Small intestine (tissue), 7 donors: ENCODE measurements at regions not wholly inside any gene's neighbourhood (a gene's known extent, or its start where the extent isn't known, plus 50 kb on each side); places are given as distances from the start of the nearest gene placed in this dataset.

Experiments
- DNase-seq, 2 donors: peaks; one replicate each; pipeline versions ENCODE4 v3.0.0 to v3.0.0-alpha.2; 2013
- FAIRE-seq: peaks from 2 replicates; lab custom pipeline; 2012; peaks lifted over from hg19 to GRCh38; lab: Jason Lieb, UNC
- H3K27ac ChIP-seq, 3 donors: one replicate each; pipeline ENCODE4 v1.5.1; 2013; ENCODE audit warnings: low read length in 2 of 3, mild to moderate bottlenecking in 2 of 3, control low read depth in 1 of 3, inconsistent platforms in 1 of 3, low read depth in 1 of 3, moderate library complexity in 1 of 3
- H3K27me3 ChIP-seq, 3 donors: one replicate each; pipeline ENCODE4 v1.6.1; 2013; ENCODE audit warnings: low read length in 3 of 3, inconsistent platforms in 1 of 3; ENCODE audit not compliant: control insufficient read depth in 3 of 3, insufficient read depth in 3 of 3
- H3K36me3 ChIP-seq, 3 donors: one replicate each; pipeline ENCODE4 v1.6.1; 2013; ENCODE audit warnings: low read length in 3 of 3, inconsistent platforms in 1 of 3, low read depth in 1 of 3, mild to moderate bottlenecking in 1 of 3, moderate library complexity in 1 of 3; ENCODE audit not compliant: control insufficient read depth in 3 of 3, insufficient read depth in 2 of 3
- H3K4me1 ChIP-seq, 3 donors: one replicate each; pipeline ENCODE4 v1.6.1; 2013; ENCODE audit warnings: low read length in 2 of 3, inconsistent platforms in 1 of 3, low read depth in 1 of 3, mild to moderate bottlenecking in 1 of 3, moderate library complexity in 1 of 3; ENCODE audit not compliant: control insufficient read depth in 3 of 3, insufficient read depth in 2 of 3
- H3K4me3 ChIP-seq, 3 donors: one replicate each; pipeline ENCODE4 v1.5.1; 2013; ENCODE audit warnings: low read length in 3 of 3, control low read depth in 1 of 3, inconsistent platforms in 1 of 3, low read depth in 1 of 3, mild to moderate bottlenecking in 1 of 3, moderate library complexity in 1 of 3
- H3K9me3 ChIP-seq, 2 donors: one replicate each; pipeline ENCODE4 v1.6.1; 2013; ENCODE audit warnings: low read depth in 1 of 2, low read length in 1 of 2; ENCODE audit not compliant: control insufficient read depth in 2 of 2, insufficient read depth in 1 of 2
- WGBS, 3 donors: extraction: QIAGEN DNeasy Blood & Tissue Kit; methylation state at CpG; one replicate each; pipeline ENCODE4 v1.1.7; 2013; 5-methylcytosine and 5-hydroxymethylcytosine counted together
- donor health status: healthy with polysubstance abuse.
- donor health status: control.
- donor health status: control.
- donor health status: Bipolar disorder and iron deficiency.
- donor health status: healthy.

DNA sequence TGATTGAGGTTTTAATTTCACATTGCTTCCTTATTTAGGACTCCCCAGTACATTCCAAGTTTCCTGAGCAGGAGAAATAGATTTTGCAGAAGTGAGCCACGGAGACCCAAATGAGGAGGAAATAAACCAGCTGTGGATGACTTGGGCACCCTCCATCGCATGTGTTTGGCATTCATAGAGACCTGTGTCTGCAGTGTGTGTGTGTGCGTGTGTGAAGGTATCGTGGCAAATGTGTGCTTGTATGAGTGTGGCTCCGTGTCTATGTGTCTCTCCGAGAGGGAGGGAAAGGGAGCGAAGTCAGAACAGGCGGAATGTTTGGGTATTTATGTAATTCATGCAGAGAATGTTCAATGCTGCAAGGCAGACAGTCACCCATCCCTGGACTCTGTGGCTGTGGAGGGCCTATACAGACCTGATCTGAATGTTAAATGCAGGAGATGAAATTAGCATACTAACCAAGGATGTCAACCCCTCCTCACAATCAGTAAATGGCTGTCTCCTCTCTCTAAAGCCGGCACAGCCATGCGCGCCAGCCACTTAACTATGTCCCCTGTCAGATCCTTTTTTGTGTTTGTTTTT, 186.0 kb upstream of the ZFHX3 start:
- Histone ChIP-seq H3K4me3 (no peak overlapping the region), H3K27ac (no peak overlapping the region), H3K4me1 (no peaks in the 10 kb centered on the region), H3K27me3 (no peaks in the 10 kb centered on the region), H3K36me3 (no peaks in the 10 kb centered on the region), H3K9me3 (peaks cover 0 to 3% of the 10 kb centered on the region in 2 donors)
- WGBS, 3 donors: 68 to 88% (median 82%) methylated on average over 11 of the region's 11 CpGs
- FAIRE-seq (no peak), DNase-seq (no peak)

DNA sequence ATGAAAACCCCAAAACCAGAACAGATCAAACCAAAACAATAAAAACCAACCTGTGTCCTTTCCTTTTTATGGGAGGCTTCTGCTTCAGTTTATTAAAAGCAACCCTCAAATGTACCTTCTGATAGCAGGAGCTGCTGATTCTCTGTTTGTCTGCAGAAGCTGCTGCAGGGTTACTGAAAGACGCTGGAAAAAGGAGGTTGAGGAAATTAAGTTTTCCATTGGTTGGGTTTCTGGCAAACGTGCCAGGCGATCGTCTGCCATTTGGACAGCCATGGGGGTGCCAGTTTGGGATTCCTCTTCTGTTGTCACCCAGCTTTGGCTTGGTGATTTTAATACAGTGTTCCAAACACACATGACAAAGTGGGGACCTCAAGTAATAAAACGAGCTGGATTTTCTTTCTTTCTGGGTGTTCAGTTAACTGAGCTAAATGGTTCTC, 185.4 kb upstream of the ZFHX3 start:
- DNase-seq (no peak), FAIRE-seq (no peak)
- Histone ChIP-seq H3K36me3 (no peaks in the 10 kb centered on the region), H3K27me3 (no peaks in the 10 kb centered on the region), H3K4me1 (no peaks in the 10 kb centered on the region), H3K4me3 (peak overlapping the region in 1 of 3 donors; percentile 27), H3K9me3 (peaks cover 0 to 3% of the 10 kb centered on the region in 2 donors), H3K27ac (no peak overlapping the region)
- 45 to 55% (median 49%) methylated on average over 5 of the region's 5 CpGs for WGBS, 3 donors

DNA sequence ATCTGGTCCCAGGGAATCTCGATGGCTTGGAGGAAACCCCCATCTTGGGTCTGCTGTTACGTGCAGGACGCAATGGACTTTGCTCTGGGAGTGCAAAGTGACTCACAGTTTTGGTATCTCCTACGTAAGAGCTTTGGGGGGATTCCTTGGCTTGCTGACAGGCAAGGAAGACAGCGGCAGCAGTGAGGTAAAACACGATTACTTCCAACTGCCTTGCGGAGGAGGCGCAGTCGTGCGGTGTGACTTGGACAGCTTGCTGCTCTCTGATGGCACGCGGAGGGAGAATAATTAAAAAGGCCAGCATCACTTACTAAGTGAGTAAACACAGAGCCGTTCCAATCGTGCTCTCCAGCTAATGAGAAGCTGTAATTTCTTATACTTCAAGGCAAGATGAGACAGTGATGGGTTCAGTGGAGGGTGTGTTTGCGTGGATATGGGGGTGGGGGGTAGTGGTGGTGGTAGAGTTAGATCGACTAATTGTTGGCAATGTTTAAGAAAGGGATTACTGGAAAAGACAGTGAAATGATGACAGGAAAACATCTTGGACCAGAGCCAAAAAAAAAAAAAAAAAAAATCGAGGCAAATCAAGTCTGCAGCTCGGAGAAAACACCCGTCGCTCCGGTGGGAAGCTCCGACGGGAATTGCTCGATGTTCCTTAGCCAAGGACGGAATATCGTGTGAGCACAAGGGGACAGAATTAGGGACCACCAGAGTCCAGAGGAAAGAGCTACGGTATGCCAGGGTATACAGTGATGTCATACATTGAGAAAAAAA, 184.8 kb upstream of the ZFHX3 start:
- Histone ChIP-seq H3K4me1 (no peaks in the 10 kb centered on the region), H3K27ac (no peak overlapping the region), H3K9me3 (peaks cover 0 to 3% of the 10 kb centered on the region in 2 donors), H3K27me3 (no peaks in the 10 kb centered on the region), H3K36me3 (no peaks in the 10 kb centered on the region), H3K4me3 (peak overlapping the region in 2 of 3 donors; percentile 2 to 27)
- DNase-seq (peak; percentile 65 to 81), FAIRE-seq (no peak)
- 22 to 43% (median 35%) methylated on average over 26 to 27 of the region's 27 CpGs for WGBS, 3 donors

DNA sequence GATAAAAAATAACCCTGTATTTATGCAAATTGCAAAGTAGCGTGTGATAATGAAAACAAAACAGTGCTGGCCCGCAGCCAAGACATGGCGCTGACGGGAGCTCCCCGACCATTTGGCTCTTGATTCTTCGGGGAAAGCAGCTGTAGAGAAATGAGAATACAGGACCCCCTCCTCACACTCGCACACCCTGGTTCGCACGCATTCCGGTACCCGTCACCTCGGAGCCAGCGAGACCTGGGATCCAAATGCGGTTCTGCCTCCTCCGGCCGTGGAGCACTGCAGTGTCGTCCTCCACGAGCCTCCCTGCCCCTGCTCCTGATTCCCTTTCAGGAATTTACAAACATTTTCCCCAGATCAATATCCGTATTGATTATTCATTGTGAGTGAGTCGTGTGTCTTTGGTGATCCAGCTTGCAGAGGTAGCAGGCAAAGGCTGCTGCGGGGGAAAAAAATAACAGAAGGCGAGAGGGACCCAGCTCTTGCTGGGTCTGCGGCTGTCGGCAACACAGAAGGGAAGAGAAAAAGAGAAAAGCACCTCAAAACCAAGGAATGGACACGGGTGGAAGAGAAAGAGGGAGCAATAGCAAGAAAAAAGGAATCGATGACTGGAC, 184.1 kb upstream of the ZFHX3 start:
- DNase-seq: no peak
- Histone ChIP-seq H3K9me3 (peaks cover 0 to 3% of the 10 kb centered on the region in 2 donors), H3K4me1 (no peaks in the 10 kb centered on the region), H3K27ac (no peak overlapping the region), H3K4me3 (no peak overlapping the region), H3K36me3 (no peaks in the 10 kb centered on the region), H3K27me3 (no peaks in the 10 kb centered on the region)
- no peak for FAIRE-seq
- WGBS, 3 donors: 62 to 79% (median 72%) methylated on average over 26 of the region's 26 CpGs

DNA sequence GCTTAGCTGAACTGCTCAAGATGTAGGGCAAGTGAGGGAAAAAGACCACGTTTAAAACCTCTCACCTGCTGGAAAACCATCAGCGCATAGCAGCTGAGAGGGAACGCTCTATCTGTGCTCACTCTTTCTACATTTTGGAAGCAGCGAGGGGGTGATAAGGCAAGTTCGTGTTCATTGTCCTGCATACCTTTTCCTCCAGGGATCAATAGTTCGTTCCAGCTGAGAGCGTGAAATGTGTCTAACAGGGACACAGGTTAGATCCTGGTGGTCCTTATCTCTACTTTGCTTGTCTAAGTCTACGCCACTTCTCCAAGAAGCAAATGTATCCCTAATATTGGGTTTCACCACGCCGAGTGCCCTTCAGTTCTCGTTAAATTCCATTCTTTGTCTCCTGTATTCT, 183.5 kb upstream of the ZFHX3 start:
- Histone ChIP-seq H3K27me3 (no peaks in the 10 kb centered on the region), H3K27ac (no peak overlapping the region), H3K4me3 (no peak overlapping the region), H3K9me3 (peaks cover 0 to 3% of the 10 kb centered on the region in 2 donors), H3K36me3 (no peaks in the 10 kb centered on the region), H3K4me1 (no peaks in the 10 kb centered on the region)
- no peak for DNase-seq
- FAIRE-seq: no peak
- WGBS, 3 donors: 85 to 90% (median 85%) methylated on average over 11 of the region's 11 CpGs

DNA sequence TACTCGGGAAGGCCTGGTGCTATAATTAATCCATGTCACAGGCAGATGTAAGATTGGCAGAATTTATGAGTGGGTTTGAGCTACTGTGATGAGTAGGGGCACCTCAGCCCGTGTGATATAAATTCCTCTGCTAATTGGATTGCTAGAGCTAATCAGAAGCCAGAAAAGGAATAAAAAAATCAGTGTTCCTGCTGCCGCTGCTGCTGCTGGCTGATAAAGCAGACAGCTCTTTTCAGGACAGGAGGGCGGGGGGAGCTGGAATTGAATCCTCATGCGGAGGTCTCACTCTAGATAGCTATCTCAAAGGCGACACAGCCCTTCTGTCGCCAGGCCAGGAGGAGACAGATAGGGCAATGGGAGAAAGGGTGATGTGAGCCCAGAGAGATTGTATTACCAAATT, 182.7 kb upstream of the ZFHX3 start:
- Histone ChIP-seq H3K27me3 (no peaks in the 10 kb centered on the region), H3K27ac (no peak overlapping the region), H3K36me3 (no peaks in the 10 kb centered on the region), H3K4me1 (no peaks in the 10 kb centered on the region), H3K4me3 (no peak overlapping the region), H3K9me3 (peaks cover 0 to 3% of the 10 kb centered on the region in 2 donors)
- no peak for FAIRE-seq
- DNase-seq: no peak
- 69 to 83% (median 78%) methylated on average over 7 of the region's 7 CpGs for WGBS, 3 donors

DNA sequence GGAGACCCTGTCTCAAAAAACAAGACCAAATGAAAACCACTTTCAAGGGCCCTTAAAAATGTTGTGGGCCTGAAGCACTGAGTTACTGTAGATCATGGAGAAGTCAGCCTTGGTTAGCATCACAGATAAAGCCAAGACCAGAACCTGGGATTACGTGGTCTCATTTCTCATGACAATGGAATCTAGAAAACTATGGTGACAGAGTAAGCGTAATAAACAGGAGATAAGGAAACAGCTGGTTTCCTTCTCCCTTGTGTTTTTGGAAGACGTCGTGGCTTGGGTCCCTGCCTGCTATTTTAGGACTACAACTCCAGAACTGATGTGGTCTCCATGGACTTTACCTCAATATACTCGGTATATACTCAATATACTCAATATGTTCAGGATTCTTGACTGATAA, 180.7 kb upstream of the ZFHX3 start:
- DNase-seq (no peak), FAIRE-seq (no peak)
- WGBS, 3 donors: 45 to 64% (median 64%) methylated on average over 5 of the region's 5 CpGs
- no peak overlapping the region for H3K4me3 ChIP-seq
- H3K36me3 ChIP-seq: no peaks in the 10 kb centered on the region
- H3K9me3 ChIP-seq: peaks cover 0 to 3% of the 10 kb centered on the region in 2 donors
- H3K27ac ChIP-seq: no peak overlapping the region
- no peaks in the 10 kb centered on the region for H3K27me3 ChIP-seq
- no peaks in the 10 kb centered on the region for H3K4me1 ChIP-seq

DNA sequence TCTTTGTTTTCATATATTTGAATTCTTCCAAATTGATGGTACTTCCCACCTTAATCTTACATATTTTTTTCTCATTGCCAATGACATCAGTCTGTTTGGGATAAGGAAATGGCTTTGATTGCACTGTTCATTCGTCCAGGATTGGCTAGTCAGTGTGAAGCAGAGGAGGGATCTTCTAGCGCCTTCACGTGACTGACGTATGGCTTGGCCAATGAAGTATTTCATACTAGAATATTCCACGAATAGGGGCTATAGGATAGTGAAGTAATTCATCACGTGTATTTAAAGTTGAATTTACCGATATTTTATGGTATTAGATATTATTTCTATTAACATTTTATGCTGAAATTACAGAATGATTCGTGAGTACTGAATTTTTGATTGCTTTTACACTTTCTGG, 178.7 kb upstream of the ZFHX3 start:
- DNase-seq: no peak
- peaks cover 0 to 3% of the 10 kb centered on the region in 2 donors for H3K9me3 ChIP-seq
- 87 to 91% (median 91%) methylated on average over 8 of the region's 8 CpGs for WGBS, 3 donors
- no peak for FAIRE-seq
- H3K27ac ChIP-seq: no peak overlapping the region
- no peaks in the 10 kb centered on the region for H3K27me3 ChIP-seq
- H3K36me3 ChIP-seq: no peaks in the 10 kb centered on the region
- no peaks in the 10 kb centered on the region for H3K4me1 ChIP-seq
- no peak overlapping the region for H3K4me3 ChIP-seq
